NCI-H82 (cell line): ENCODE measurements at regions not wholly inside any gene's neighbourhood (a gene's known extent, or its start where the extent isn't known, plus 50 kb on each side); places are given as distances from the start of the nearest gene placed in this dataset.
A peak's percentile ranks its signal among the peaks of the same experiment; 100 is the strongest.
"Not testable (repeated sequence)": the region's sequence is repeated elsewhere in the genome, so short reads cannot be mapped to it uniquely, and the experiment has no call there.

Experiments used
- DNase-seq: peaks from one replicate; lab custom pipeline; 2025; lab: John Stamatoyannopoulos, UW

DNA sequence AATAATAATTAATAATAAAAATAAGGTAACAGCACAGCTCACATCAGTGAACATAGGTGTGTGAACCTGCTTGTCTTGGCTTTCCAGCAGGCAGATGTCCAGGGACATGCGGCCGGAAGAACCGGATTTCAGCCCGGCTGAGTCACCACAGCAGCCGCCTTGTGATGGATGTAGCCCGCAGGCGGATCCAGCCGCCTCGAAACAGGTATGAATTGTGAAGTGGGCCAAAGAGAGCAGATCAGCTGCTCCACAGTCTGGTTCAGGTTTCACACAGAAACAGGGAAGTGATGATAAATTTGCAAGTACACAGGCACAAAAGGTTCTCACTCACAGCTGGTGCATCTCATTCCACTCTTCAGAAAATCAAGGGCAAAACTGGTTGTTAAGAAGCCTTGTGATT, 55.1 kb downstream of the ID4 start:
- no peak for DNase-seq

- no peak for DNase-seq
Observed at GRCh38 chr6:19895866-19896692, 58.9 kb downstream of the ID4 start.

- peak; percentile 62 for DNase-seq
Observed at GRCh38 chr6:19896693-19897010, 59.5 kb downstream of the ID4 start.

DNA sequence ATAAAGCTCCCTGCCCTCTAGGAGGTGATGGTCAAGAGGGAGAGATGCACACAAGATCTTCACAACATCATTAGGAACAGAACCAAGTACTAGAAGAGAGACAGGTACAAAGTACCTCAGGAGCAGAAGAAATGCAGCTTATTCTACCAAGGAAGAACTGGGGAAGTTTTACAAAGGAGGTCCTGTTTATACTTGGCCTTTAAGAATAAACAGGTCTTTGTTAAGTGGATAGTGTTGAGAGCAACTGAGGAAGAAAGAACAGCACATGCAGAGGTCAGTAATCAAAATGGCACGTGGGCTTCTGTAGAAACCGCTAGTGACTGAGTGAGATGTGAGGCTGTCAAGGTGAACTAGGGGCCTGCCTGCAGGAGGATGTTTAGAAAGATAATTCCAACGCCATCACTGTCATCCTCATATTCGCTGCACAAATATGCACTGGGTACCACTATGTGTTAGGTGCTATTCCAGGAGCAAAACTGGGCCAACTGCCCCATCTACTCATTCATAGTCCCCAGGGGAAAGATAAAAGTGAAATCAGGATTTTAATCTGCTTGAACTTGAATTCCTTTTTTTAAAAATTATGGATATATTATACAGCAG, 61.1 kb downstream of the ID4 start:
- DNase-seq: no peak

DNA sequence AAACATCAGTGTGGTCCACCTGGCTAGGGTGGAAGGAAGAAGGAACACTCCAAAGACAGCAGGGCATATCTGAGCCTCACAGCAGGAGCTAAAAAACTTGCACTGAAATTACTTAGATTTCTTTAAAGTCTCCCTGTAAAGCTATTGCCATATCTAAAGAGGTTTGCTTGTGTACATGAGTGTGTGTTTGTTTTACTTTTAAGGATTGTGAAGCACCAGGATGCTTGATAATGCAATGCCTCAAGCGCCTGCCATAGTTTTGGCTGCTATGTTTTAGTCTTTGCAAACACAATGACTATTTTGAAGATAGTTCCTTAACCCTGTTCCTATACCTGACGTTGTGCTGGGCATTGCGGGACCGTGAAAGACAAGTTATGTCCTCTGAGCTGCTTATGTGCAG, 65.0 kb downstream of the ID4 start:
- no peak for DNase-seq

GRCh38 chr6:19904408-19904807, 67.2 kb downstream of the ID4 start:
- not testable (repeated sequence) for DNase-seq

DNA sequence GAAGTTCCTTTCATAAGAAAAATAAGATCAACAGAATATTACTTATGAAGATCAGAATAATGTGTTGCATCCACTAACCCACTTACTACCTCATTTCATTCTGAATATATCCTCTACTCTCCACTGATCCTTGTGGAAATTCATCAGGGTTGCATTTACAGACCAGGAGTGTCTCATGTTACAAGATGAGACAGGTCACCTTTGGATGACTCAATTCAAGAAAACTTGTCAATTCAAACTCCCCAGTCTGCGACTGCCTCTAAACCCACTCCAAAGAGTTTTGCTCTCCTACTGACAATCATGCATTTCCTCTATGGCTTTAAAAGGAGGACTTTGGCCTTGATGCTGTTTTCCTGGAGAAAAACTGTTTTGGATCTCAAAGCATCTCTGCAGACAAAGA, 68.4 kb downstream of the ID4 start:
- no peak for DNase-seq

DNA sequence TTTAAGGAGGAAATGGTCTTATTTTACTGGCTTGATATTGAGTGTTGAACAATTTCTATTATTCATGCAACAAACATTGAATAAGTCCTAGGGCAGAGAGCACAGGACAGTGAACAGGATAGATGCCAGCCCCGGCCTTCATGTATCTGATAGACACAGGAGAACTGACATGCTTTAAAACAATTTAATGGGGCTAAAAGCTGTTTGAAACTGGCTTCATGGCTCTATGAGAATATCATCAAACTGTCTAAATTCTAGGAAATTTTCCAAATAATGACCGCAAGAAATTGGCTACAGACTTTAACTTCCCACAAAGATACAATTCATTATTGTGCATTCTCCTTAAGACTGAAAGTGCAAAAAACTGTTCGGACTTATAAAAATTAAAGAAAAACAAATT, 69.0 kb downstream of the ID4 start:
- no peak for DNase-seq

DNA sequence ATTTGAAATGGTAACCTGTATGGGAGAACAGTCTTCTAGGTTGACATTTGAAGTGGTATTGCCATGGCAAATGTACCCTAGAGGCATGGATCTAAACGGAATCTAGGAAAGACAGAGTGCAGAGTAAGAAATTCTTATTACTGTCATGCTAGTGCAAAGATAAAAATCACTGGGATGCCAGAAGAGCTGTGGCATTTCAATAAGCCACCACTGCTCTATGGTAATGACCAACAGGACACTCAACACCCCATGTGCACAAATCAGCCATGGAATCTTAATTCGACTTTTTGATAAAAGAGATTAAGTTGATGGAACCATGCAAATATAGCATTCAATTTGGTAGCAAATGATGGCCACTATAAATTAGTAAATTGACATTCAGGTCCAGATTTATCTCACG, 74.1 kb downstream of the ID4 start:
- no peak for DNase-seq

DNA sequence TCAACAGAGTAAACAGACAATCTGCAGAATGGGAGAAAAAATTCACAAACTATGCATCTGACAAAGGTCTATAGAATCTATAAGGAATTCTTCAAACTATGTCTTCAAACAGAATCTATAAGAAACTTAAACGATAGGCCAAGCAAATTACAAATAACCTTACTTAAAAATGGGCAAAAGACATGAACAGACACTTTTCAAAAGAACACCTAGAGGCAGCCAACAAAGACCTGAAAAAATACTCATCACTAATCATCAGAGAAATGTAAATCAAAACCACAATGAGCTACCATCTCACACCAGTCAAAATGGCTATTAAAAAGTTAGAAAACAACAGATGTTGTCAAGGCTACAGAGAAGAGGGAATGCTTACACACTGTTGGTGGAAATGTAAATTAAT, 81.3 kb downstream of the ID4 start:
- DNase-seq: no peak

DNA sequence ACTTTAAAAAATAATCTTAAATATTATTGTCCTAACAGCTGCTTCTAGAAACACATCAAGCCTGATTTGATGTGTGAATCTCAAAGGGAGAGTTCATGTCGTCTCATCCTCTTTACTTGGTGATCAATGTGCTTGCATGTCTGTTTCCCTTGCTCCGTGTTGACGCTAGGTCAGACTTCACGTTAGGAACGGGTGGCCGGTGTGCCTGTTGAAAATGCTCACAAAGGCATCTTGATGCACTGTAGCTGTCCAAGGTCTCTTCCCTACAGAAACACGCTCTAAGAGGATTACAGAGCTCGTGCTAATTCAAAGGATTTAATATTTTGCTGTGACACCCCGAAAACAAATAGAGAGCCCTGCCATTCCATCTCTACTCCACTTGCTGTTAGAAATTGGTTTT, 84.6 kb downstream of the ID4 start:
- peak; percentile 89 for DNase-seq

DNA sequence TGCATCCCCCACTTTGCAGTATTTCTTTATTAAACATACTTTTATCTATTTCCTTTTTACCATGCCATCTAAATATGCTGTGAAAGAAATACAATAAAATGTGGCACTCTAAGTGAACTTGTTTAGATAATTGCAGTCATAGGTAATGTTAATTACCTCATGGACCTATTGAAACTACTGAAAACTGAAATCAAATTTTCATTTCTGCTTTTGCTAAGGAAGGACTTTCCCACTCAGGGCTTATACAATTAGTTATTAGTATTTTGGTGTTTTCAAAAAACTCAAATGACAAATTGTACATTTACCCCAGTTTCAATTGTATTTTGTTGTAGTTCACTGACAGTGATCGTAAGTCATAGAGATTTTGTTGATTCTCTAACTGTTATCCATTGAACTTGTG, 88.4 kb downstream of the ID4 start:
- DNase-seq: no peak

GRCh38 chr6:19928461-19928860, 91.3 kb downstream of the ID4 start:
- DNase-seq: no peak

DNA sequence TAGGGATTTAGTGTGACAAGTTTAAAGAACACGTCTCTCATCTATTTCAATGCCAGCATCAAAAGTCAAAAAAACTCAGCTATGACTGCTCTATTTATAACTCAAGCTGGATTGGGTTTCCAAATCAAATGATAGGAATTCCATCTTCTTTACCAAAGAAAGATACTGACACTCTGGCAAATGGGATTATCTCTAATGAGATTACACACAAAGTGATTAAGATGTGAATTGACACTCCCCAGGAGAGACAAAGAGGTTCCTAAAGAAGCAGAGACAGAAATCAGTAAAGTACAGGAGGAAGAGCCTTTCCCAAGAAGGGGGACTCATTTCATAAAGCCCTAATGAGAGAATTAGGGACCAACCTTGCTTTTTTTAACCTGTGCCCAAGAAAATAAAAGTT, 92.1 kb downstream of the ID4 start:
- DNase-seq: peak; percentile 97

- no peak for DNase-seq
Observed at GRCh38 chr6:19934996-19935591, 97.9 kb downstream of the ID4 start.

DNA sequence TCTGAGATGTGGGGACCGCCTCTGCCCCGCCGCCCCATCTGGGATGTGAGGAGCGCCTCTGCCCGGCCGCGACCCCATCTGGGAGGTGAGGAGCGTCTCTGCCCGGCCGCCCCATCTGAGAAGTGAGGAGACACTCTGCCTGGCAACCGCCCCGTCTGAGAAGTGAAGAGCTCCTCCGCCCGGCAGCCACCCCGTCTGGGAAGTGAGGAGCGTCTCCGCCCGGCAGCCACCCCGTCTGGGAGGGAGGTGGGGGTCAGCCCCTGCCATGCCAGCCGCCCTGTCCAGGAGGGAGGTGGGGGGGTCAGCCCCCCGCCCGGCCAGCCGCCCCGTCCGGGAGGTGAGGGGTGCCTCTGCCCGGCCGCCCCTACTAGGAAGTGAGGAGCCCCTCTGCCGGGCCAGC, 102.2 kb downstream of the ID4 start:
- not testable (repeated sequence) for DNase-seq

- not testable (repeated sequence) for DNase-seq
Observed at GRCh38 chr6:19939926-19940325, 102.8 kb downstream of the ID4 start.

DNA sequence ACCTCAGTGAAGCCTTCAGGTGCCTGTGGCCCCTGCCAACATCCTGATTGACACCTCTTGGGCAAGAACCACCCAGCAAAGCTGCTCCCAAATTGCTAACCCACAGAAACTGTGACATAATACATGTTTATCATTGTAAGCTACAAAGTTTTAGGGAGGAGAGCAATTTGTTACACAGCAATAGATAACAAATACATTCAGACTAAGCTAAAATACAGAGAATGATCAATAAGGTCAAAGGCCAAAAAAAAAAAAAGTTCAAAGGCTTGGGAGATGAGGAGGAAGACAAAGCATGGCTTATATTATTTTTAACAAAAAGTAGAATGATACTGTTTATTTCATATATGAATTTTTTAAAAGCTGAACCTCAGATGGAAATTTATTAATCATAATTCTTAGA, 105.9 kb downstream of the ID4 start:
- DNase-seq: no peak

- DNase-seq: no peak
Observed at GRCh38 chr6:19945843-19946358, 108.7 kb downstream of the ID4 start.

- no peak for DNase-seq
Observed at GRCh38 chr6:19949155-19949554, 112.0 kb downstream of the ID4 start.

DNA sequence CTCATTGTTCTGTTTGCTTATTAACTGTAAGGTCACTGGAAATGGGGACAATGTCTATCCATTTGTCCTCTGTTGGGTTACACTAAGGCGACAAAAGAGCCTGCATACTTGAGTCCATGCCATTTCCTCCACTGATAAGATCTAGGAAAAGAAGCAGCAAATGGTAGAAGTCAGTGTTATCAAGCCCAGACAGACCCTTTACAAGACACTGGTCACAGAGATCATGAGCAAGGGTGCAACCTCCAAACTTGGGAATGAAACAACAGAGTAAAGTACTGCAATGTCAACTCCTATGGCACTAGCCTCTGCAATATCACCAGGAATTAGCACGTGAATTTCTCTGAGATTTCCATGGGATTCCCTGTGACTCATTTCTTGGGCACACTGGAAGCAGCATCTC, 126.9 kb downstream of the ID4 start:
- no peak for DNase-seq

- DNase-seq: no peak
Observed at GRCh38 chr6:19968201-19968600, 131.0 kb downstream of the ID4 start.

DNA sequence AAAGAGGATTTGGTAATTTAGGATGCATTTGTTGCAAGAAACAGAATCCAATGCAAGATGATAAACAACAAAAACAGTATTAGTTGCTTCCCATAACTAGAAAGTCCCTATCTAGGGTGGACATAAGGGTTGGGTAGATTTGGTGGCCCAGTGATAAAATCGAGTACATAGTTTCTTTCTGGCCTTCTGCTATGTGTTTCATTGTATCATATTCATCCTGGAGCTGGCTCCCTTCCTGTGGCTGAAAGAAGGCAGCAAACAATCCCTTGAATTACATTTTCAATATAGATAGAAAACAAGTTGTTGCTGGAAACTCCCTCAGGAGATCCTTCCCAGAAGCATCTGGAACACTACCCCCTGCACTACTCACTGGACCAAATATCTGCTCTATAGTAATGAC, 135.1 kb downstream of the ID4 start:
- DNase-seq: no peak
